ENCODE measurements at regions not wholly inside any gene's neighbourhood (a gene's known extent, or its start where the extent isn't known, plus 50 kb on each side); places are given as distances from the start of the nearest gene placed in this dataset.
"Not testable (repeated sequence)": the region's sequence is repeated elsewhere in the genome, so short reads cannot be mapped to it uniquely, and the experiment has no call there.

DNA sequence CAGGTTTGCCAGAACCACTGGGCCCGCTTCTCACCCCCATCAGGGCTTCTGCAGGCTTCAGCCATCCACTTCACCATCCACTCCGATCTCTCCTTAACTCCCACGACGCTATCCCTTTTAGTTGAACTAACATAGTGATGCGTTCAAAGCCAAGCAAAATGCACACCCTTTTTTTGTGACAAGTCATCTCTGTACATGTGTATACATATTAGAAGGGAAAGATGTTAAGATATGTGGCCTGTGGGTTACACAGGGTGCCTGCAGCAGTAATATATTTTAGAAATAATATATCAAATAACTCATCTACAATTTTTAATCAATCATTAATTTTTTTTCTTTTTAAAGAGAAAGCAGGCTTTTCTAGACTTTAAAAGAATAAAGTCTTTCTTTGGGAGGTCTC, 114.6 kb downstream of the NBPF12 start:
- TF ChIP-seq, protein P1, sequence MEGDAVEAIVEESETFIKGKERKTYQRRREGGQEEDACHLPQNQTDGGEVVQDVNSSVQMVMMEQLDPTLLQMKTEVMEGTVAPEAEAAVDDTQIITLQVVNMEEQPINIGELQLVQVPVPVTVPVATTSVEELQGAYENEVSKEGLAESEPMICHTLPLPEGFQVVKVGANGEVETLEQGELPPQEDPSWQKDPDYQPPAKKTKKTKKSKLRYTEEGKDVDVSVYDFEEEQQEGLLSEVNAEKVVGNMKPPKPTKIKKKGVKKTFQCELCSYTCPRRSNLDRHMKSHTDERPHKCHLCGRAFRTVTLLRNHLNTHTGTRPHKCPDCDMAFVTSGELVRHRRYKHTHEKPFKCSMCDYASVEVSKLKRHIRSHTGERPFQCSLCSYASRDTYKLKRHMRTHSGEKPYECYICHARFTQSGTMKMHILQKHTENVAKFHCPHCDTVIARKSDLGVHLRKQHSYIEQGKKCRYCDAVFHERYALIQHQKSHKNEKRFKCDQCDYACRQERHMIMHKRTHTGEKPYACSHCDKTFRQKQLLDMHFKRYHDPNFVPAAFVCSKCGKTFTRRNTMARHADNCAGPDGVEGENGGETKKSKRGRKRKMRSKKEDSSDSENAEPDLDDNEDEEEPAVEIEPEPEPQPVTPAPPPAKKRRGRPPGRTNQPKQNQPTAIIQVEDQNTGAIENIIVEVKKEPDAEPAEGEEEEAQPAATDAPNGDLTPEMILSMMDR (IDR thresholded peaks at IDR 0.05), result no peak
- no peak overlapping the region for H3K4me3 ChIP-seq
- intact Hi-C loops (cut with DNase I), result no loop called here
- no peak overlapping the region for H3K27ac ChIP-seq
- H3K36me3 ChIP-seq, result no peaks in the 10 kb centered on the region
- H3K27me3 ChIP-seq, result no peaks in the 10 kb centered on the region
- H3K9me3 ChIP-seq, result no peaks in the 10 kb centered on the region
- no peaks in the 10 kb centered on the region for H3K4me1 ChIP-seq
- no peak for DNase-seq
- no peak overlapping the region for H3K9ac ChIP-seq (ENCODE audit: low read depth in 2 of 2, low read length in 2 of 2)

DNA sequence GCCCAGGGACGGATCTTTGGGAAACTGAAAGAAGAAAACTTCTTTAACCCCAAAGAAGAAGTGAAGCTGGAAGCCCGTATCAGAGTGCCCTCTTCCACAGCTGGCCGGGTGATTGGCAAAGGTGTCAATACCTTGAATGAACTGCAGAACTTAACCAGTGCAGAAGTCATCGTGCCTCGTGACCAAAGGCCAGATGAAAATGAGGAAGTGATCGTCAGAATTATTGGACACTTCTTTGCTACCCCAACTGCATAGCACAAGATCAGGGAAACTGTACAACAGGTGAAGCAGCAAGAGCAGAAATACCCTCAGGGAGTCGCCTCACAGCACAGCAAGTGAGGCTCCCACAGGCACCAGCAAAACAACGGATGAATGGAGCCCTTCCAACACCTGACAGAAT, 114.0 kb downstream of the NBPF12 start:
- Histone ChIP-seq H3K36me3 (no peaks in the 10 kb centered on the region), H3K27ac (no peak overlapping the region), H3K4me1 (no peaks in the 10 kb centered on the region), H3K4me3 (no peak overlapping the region), H3K9me3 (no peaks in the 10 kb centered on the region), H3K9ac (ENCODE audit: low read depth in 2 of 2, low read length in 2 of 2) (no peak overlapping the region), H3K27me3 (no peaks in the 10 kb centered on the region)
- TF ChIP-seq, protein P1 (IDR thresholded peaks at IDR 0.05), result no peak
- intact Hi-C loops (cut with DNase I), result no loop called here
- no peak for DNase-seq

DNA sequence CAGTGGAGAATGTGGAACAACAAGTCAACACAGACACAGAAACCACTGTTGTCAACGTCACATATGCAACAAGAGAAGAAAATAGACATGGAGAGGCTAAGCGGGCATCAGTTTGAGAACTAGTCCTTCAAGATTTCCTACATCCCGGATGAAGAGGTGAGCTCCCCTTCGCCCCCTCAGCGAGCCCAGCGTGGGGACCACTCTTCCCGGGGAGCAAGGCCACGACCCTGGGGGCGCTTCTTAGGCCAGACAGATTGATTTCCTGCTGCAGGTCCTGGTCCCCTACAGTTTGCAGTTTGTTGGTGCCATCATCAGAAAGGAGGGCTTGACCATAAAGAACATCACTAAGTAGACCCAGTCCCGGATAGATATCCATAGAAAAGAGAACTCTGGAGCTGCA, 113.0 kb downstream of the NBPF12 start:
- H3K36me3 ChIP-seq, result no peaks in the 10 kb centered on the region
- intact Hi-C loops (cut with DNase I), result no loop called here
- H3K27me3 ChIP-seq, result no peaks in the 10 kb centered on the region
- no peaks in the 10 kb centered on the region for H3K9me3 ChIP-seq
- no peak overlapping the region for H3K27ac ChIP-seq
- TF ChIP-seq, protein P1 (IDR thresholded peaks at IDR 0.05), result no peak
- no peak overlapping the region for H3K9ac ChIP-seq (ENCODE audit: low read depth in 2 of 2, low read length in 2 of 2)
- H3K4me3 ChIP-seq, result no peak overlapping the region
- DNase-seq, result no peak
- H3K4me1 ChIP-seq, result no peaks in the 10 kb centered on the region

DNA sequence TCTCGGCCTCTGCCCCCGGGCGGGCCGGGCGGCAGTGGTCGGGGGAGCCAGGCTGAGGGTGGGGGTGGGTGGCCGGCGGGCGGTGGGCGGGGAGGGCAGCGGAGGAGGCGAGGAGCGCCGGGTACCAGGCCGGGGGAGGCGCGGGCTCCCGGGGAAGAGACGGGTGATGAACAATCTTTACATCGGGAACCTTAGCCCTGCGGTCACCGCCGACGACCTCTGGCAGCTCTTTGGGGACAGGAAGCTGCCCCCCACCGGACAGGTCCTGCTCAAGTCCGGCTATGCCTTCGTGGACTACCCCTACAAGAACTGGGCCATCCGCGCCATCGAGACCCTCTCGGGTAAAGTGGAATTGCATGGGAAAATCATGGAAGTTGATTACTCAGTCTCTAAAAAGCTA, 112.5 kb downstream of the NBPF12 start:
- H3K9ac ChIP-seq (ENCODE audit: low read depth in 2 of 2, low read length in 2 of 2), result no peak overlapping the region
- TF ChIP-seq, protein P1 (IDR thresholded peaks at IDR 0.05), result no peak
- H3K4me1 ChIP-seq, result no peaks in the 10 kb centered on the region
- H3K27me3 ChIP-seq, result no peaks in the 10 kb centered on the region
- H3K9me3 ChIP-seq, result no peaks in the 10 kb centered on the region
- no peak overlapping the region for H3K27ac ChIP-seq
- no peak for DNase-seq
- intact Hi-C loops (cut with DNase I), result no loop called here
- H3K4me3 ChIP-seq, result no peak overlapping the region
- no peaks in the 10 kb centered on the region for H3K36me3 ChIP-seq

DNA sequence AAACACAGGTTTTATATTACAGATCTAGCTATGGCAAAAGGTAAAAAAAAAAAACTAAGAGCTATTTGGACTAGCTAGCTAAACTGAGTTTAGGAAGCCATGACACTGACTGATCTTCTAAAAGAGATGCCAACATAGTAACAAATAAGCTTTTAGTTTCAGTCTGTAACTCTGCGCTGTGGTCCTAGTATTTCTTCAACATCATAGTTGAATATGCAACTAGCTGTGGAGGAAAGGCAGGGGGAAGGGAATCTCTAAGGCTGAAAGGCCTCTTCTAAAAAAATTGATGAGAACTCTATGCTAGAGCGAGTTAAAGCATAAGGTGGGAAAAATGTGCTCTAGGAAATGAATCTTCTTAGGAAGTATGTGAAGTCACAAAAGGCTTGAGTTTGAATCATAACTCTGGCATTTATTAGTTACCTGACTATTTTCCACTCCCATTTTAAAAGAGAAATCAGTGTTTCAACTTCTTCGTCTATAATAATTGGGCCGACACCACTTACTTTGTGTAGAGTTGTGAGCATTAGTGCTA, 108.8 kb downstream of the NBPF12 start:
- H3K27me3 ChIP-seq; DNase-seq; H3K9ac ChIP-seq (ENCODE audit: low read depth in 2 of 2, low read length in 2 of 2); H3K4me3 ChIP-seq; H3K27ac ChIP-seq; H3K9me3 ChIP-seq; H3K36me3 ChIP-seq; H3K4me1 ChIP-seq; intact Hi-C loops (cut with DNase I): not testable (repeated sequence)

DNA sequence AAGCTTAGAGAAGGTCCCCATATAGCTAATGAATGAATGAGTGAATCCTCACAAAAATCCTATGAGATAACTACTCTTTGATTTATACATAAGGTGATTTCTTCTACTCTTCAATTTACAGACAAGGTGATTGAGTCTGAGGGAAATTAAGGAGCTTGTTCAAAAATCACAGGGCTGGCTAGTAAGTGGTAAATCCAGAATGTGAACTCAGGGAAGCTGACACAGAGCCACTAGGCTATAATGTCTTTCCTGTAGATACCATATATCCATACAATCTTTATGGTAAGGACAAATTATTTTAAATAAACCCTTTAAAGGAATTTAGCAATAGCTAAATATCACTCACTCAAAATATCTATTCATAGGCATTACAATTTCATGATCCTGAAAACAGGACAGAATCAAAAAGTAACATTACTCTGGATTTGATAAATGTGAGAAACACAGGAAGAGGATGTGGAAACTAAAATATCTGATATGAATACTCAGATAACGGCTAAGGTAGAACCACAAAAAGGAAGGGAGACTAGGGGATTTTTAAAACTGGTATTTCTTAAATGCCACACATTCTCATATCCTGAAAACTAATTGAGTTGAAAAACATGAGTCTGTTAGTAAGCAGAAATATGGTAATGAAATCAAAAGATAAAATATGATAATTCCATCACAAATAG, 108.2 kb downstream of the NBPF12 start:
- no peak overlapping the region for H3K27ac ChIP-seq
- H3K4me1 ChIP-seq, result no peaks in the 10 kb centered on the region
- no peaks in the 10 kb centered on the region for H3K27me3 ChIP-seq
- H3K9ac ChIP-seq (ENCODE audit: low read depth in 2 of 2, low read length in 2 of 2), result no peak overlapping the region
- intact Hi-C loops (cut with DNase I), result no loop called here
- no peaks in the 10 kb centered on the region for H3K9me3 ChIP-seq
- no peak for DNase-seq
- no peak overlapping the region for H3K4me3 ChIP-seq
- H3K36me3 ChIP-seq, result no peaks in the 10 kb centered on the region
- TF ChIP-seq, protein P1 (IDR thresholded peaks at IDR 0.05), result no peak
